GM12892 (cell line): ENCODE measurements at regions not wholly inside any gene's neighbourhood (a gene's known extent, or its start where the extent isn't known, plus 50 kb on each side); places are given as distances from the start of the nearest gene placed in this dataset.

Experiments
- DNase-seq: peaks from one replicate; pipeline ENCODE4 v3.0.0; 2011; ENCODE audit not compliant: insufficient read length
- FAIRE-seq: peaks from 2 replicates; lab custom pipeline; 2011; peaks lifted over from hg19 to GRCh38; lab: Jason Lieb, UNC
- POLR2A ChIP-seq: IDR thresholded peaks from 2 replicates; pipeline ENCODE4 v1.6.1; 2011; ENCODE audit warnings: low read depth, low read length, control low read depth
- POLR2AphosphoS5 ChIP-seq: IDR thresholded peaks from 2 replicates; pipeline ENCODE4 v1.6.1; 2011; ENCODE audit warnings: low read depth, low read length, control low read depth
- TAF1 ChIP-seq: IDR thresholded peaks from 2 replicates; pipeline ENCODE4 v1.6.1; 2011; ENCODE audit warnings: low read depth, mild to moderate bottlenecking, control low read depth, low read length, borderline replicate concordance

DNA sequence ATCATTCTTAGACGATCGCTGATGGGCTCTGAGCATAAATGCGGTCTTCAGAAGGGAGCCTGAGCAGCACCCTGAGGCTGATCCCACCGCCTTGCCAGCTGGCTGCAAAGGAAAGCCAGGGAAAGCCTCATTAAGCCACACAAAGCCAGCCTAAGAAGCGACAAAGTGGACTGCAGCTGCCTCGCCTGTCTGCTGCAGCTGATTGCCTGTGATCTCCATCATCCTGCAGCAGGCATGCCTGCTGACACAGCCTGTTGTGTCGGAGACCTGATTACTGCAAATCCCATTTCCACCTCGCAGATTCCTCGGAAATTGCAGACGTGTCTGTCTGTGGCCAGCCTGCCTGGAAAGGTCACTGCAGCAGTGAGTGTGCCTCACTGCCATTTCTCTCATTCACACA is 1087.0 kb upstream of the AUTS2 start:
- DNase-seq (no peak), FAIRE-seq (no peak)
- TF ChIP-seq POLR2AphosphoS5 (no peak), TAF1 (no peak), POLR2A (no peak)

DNA sequence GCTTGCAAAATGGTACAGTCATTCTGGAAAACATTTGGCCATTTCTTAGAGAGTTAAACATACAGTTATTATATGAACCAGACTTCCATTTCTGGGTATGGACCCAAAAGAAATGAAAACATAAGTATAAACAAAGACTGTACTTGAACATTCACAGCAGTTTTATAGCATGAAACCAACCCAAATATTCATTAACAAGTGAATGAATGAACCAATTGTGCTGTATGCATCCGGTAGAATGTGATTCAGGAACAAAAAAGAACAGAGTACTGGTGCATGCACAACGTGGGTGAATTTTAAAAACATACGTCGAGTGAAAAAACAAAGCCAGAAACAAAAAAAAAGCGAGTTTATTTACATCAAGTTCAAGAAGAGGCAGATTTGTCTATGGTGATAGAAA is 1085.8 kb upstream of the AUTS2 start:
- no peak for TF ChIP-seq POLR2A
- DNase-seq: no peak
- FAIRE-seq: no peak

DNA sequence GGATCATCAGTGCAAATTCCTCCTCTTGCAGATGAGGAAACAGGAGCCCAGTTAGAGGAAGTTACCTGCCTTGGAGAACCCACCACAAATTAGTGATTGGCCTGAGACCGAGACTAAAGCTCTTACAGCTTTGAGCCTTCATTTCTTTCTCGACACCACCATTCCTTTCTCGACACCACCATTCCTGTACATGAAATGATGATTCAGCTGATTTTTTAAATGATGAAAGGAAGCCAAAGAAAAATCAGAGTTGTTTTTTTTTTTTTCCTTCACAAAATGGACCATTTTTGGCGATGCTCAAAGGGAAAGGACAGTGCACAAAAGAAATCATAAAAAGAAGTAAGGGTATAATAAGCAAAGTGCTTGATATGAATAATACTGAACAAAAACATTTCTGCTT is 1080.2 kb upstream of the AUTS2 start:
- no peak for FAIRE-seq
- no peak for TF ChIP-seq POLR2A
- no peak for DNase-seq

DNA sequence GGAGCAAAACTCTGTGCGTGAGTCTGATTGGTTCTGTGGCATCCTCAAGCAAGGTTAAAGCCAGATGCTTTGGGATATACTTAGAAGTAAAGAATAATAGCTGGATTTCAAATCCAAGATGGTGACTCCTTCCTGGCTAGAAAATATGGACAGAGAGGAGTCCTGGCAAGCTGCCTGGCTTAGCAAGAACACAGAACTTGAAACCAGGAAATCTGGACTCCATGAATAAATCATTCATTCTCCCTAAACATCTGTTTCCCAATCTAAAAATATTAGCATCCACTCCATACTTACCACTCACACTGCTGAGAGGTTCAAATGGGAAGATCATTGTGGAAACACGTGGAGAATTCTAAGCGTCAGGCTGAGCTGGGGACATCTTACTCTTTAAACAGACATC is 1074.1 kb upstream of the AUTS2 start:
- DNase-seq: no peak
- TF ChIP-seq POLR2A (no peak), POLR2AphosphoS5 (no peak), TAF1 (no peak)
- no peak for FAIRE-seq

DNA sequence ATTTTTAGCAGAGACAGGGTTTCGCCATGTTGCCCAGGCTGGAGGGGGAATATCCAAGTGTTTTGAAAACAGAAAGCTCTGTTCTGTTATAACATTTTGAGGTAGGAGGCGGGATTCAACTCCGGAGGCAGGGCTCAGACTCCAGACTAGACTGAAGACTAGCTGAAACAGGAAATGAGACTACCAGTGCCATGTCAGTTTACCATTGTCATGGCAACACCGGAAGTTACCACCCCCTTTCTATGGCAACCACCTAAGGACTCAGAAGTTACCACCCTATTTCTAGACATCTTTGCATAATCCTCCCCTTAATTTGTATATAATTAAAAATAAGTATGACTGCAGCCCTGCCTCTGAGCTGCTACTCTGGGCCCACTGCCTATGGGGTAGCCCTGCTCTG is 1069.1 kb upstream of the AUTS2 start:
- FAIRE-seq: no peak
- no peak for DNase-seq
- TF ChIP-seq POLR2AphosphoS5 (no peak), TAF1 (no peak)

DNA sequence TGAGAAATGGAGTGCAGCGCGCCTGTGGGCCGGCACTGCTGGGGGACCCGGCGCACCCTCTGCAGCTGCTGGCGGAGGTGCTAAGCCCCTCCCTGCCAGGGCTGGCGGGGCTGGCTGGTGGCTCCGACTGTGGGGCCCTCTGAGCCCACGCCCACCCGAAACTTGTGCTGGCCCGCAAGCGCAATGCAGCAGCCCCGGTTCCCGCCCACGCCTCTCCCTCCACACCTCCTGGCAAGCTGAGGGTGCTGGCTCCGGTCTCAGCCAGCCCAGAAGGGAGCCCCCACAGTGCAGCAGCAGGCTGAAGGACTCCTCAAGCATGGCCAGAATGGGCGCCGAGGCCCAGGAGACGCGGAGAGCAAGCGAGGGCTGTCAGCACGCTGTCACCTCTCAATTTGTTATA is 1063.0 kb upstream of the AUTS2 start:
- no peak for DNase-seq
- TF ChIP-seq POLR2A (no peak), TAF1 (no peak), POLR2AphosphoS5 (no peak)
- FAIRE-seq: no peak

DNA sequence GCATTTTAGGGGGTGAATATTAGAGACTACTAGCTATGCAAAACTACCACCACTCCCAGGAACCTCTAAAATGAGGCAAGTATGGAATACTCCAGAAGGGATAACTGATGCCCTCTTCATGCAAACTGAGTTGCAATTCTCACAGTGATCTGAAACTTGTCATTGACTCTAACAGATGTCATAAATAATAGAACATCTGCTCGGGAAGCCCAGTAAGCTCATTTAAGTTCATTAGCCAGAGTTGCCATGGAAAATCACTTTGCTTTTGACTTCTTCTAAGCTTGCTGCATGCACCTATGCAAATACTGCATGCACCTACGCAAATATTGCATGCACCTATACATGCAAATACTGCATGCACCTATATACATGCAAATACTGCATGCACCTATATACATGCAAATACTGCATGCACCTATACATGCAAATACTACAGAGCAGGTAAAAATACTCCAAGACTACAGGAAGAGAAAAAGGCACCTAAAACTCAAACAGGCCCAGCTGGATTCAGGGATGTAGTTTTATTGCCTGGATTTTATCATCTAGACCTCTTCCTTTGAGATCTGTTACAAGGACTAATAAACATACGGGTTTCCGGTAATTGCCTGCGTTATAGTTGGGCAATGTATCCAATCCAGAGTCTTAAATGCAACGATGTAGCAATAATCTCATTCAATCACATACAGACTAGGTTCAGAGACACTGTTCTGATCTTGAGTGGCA is 1061.1 kb upstream of the AUTS2 start:
- FAIRE-seq: no peak
- TF ChIP-seq POLR2AphosphoS5 (no peak), TAF1 (no peak), POLR2A (no peak)
- no peak for DNase-seq

DNA sequence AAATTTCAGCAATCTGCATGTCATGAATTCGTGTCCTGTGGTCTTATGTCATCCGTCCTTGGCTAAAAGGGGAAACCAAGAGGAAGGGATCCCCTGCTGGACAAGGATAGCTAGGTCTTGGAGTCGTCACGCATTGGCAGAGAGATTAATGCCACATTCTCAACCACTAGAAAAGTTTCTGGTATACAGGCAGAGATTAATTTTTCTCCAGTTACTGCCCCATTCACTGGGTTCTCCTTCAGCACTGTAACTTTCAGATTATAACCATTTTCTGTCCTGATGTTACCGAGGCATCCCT is 1060.6 kb upstream of the AUTS2 start:
- DNase-seq (no peak), FAIRE-seq (no peak)
- TF ChIP-seq POLR2AphosphoS5 (no peak), TAF1 (no peak), POLR2A (no peak)

DNA sequence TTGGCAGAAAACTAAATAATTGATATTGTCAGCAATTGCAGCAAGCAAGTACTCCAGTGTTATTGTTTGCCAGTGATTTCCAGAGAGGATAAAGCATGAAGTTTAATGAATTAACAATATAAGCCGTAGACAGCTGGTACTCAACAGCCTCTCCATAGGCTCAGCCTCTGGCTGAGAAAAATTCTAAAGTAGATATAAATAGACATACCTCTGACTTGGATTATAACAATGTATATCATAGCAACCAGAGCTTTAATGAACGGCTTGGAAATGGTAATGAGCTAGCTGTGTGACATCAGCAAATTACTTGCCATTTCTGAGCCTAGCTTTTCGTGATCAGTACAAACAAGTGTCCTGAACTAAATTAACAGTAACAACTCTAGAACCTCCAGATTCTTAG is 1055.4 kb upstream of the AUTS2 start:
- TF ChIP-seq TAF1 (no peak), POLR2AphosphoS5 (no peak), POLR2A (no peak)
- FAIRE-seq (no peak), DNase-seq (no peak)

DNA sequence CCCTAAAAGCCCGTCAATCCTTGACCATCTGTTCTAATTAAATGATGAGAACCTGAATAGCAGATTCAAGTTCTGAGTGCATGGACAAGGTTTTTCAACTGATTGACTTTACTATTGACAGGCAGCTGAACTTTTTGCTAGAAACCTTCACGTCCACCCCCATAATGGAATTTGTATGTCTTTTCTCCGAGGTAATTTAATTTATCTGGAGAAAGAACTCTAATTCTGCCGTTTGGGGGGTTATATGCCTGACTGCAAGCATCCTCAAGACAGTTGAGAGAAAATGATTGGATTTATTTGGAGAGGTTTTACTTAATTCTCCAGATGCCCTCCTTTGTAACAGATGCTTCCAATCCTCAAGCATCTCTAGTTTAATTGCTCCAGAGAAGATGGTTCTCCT is 1053.4 kb upstream of the AUTS2 start:
- no peak for FAIRE-seq

DNA sequence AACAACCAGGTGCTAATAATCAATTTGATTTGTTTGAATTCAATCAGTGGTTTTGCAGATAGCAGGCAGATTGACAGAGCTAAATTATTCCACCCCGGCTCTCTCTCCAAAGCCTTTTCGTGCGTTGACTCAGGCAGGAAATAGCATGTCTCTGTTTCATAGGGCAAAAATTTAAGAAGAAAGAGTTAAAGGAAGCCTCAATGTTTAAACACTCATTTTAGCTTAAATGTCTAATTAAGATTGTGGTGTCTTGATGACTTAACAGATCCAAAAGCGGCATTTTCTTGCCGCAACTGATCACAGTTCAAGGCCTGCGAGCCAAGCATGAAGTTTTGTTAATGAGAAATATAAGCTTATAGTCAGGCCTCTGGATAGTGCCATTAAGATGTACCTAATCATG is 1051.1 kb upstream of the AUTS2 start:
- no peak for FAIRE-seq
- TF ChIP-seq POLR2A: no peak
- TF ChIP-seq TAF1: no peak
- no peak for TF ChIP-seq POLR2AphosphoS5
- no peak for DNase-seq

More for the DNA sequence above, 1053.4 kb upstream of the AUTS2 start:
- no peak for DNase-seq
- TF ChIP-seq POLR2A (no peak), TAF1 (no peak), POLR2AphosphoS5 (no peak)

DNA sequence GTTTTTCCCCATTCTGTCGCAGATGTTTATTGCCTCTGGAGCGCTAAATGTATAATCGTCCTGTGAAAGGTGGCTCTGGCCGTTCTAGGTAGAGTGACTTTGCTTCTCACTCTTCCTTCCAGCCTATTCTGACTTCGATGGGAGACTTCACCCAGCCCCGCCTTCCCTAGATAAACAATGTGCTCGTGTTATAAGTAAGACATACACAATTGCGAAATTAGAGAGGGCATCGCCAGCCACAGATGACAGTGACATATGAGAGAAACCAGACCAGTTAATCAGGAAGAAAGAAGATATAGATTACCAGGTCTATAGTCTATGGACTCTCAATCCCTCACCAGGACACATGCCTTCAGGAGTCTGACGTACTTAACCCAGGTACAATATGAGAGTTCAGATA is 1050.5 kb upstream of the AUTS2 start:
- TF ChIP-seq POLR2A: no peak
- TF ChIP-seq POLR2AphosphoS5: no peak
- TF ChIP-seq TAF1: no peak
- FAIRE-seq (no peak), DNase-seq (no peak)

DNA sequence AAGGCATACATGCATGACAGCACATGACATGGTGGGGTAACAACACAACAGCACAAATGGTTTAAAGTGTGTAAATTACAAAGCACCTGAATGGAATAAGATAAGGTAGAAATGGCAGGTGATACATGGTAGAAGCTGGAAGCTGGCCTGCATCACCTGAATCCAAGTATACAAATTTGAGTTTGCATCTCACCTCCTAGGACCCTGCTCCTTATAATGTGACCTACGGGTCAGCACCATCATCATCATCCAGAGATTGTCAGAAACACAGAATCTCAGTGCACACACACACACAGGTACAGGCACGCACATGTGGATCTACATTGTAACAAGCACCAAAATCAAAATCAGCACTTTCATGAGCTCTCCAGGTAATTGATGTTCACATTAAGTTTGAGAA is 1048.2 kb upstream of the AUTS2 start:
- DNase-seq (no peak), FAIRE-seq (no peak)
- TF ChIP-seq TAF1 (no peak), POLR2A (no peak), POLR2AphosphoS5 (no peak)
